ENCODE measurements at regions not wholly inside any gene's neighbourhood (a gene's known extent, or its start where the extent isn't known, plus 50 kb on each side); places are given as distances from the start of the nearest gene placed in this dataset.

- no peak for TF ChIP-seq POLR2A (IDR thresholded peaks at IDR 0.05)
- TF ChIP-seq CTCF (IDR thresholded peaks at IDR 0.05), result no peak
Measured at GRCh38 chr6:4316867-4317400, 181.6 kb upstream of the ECI2 start.

Data from lower leg skin (tissue), 3 donors.